ENCODE measurements at regions not wholly inside any gene's neighbourhood (a gene's known extent, or its start where the extent isn't known, plus 50 kb on each side); places are given as distances from the start of the nearest gene placed in this dataset.

- TF ChIP-seq EZH2 (IDR thresholded peaks at IDR 0.05; ENCODE audit: low read length, missing control alignments) (no peak), CTCF (conservative IDR thresholded peaks at IDR 0.05 in 1 of 2, IDR thresholded peaks at IDR 0.05 in 1 of 2; ENCODE audit: low read depth in 1 of 2, low read length in 2 of 2) (no peak)
Observed at GRCh38 chr13:78247362-78247761, 328.7 kb upstream of the EDNRB start.

All from fibroblast of lung (primary cell).